ENCODE measurements at regions not wholly inside any gene's neighbourhood (a gene's known extent, or its start where the extent isn't known, plus 50 kb on each side); places are given as distances from the start of the nearest gene placed in this dataset.

- H3K4me1 ChIP-seq (ENCODE audit: insufficient read depth, low read length, poor library complexity, severe bottlenecking): no peaks in the 10 kb centered on the region
- no peak overlapping the region for H3K4me3 ChIP-seq (ENCODE audit: low read depth, low read length, poor library complexity, severe bottlenecking)
- TF ChIP-seq CTCF (conservative IDR thresholded peaks at IDR 0.05; ENCODE audit: low read depth, low read length): no peak
- H3K9me3 ChIP-seq (ENCODE audit: low read depth, low read length, poor library complexity, severe bottlenecking): peaks cover 22% of the 10 kb centered on the region
- DNase-seq (ENCODE audit: low spot score): no peak
- CTCF ChIA-PET: no interaction called here
- BruUV-seq (replicated peaks): no TSS peak
- H3K27me3 ChIP-seq (replicated peaks; ENCODE audit: insufficient read depth, low read depth, low read length, poor library complexity): no peaks in the 10 kb centered on the region
- POLR2A ChIA-PET (ENCODE audit: low non-redundant PET): no interaction called here
- no peaks in the 10 kb centered on the region for H3K36me3 ChIP-seq (ENCODE audit: insufficient read depth, low read length, poor library complexity, severe bottlenecking)
- no peak overlapping the region for H3K27ac ChIP-seq (ENCODE audit: low read depth, low read length, poor library complexity, severe bottlenecking)
- intact Hi-C loops (cut with micrococcal nuclease; ENCODE audit: unreplicated experiment): no loop called here
Measured at GRCh38 chr4:10944321-10944720, 259.8 kb upstream of the CLNK start.

- H3K27me3 ChIP-seq (replicated peaks; ENCODE audit: insufficient read depth, low read depth, low read length, poor library complexity): no peaks in the 10 kb centered on the region
- TF ChIP-seq CTCF (conservative IDR thresholded peaks at IDR 0.05; ENCODE audit: low read depth, low read length): no peak
- no peak for DNase-seq (ENCODE audit: low spot score)
- H3K4me1 ChIP-seq (ENCODE audit: insufficient read depth, low read length, poor library complexity, severe bottlenecking): no peaks in the 10 kb centered on the region
- H3K9me3 ChIP-seq (ENCODE audit: low read depth, low read length, poor library complexity, severe bottlenecking): peaks cover 28% of the 10 kb centered on the region
- no TSS peak for BruUV-seq (replicated peaks)
- CTCF ChIA-PET: no interaction called here
- POLR2A ChIA-PET (ENCODE audit: low non-redundant PET): no interaction called here
- intact Hi-C loops (cut with micrococcal nuclease; ENCODE audit: unreplicated experiment): no loop called here
- no peaks in the 10 kb centered on the region for H3K36me3 ChIP-seq (ENCODE audit: insufficient read depth, low read length, poor library complexity, severe bottlenecking)
- no peak overlapping the region for H3K27ac ChIP-seq (ENCODE audit: low read depth, low read length, poor library complexity, severe bottlenecking)
- no peak overlapping the region for H3K4me3 ChIP-seq (ENCODE audit: low read depth, low read length, poor library complexity, severe bottlenecking)
Measured at GRCh38 chr4:10942156-10942555, 257.6 kb upstream of the CLNK start.

GRCh38 chr4:10929818-10930217 is 245.2 kb upstream of the CLNK start:
- no peaks in the 10 kb centered on the region for H3K27me3 ChIP-seq (replicated peaks; ENCODE audit: insufficient read depth, low read depth, low read length, poor library complexity)
- peaks cover 28% of the 10 kb centered on the region for H3K9me3 ChIP-seq (ENCODE audit: low read depth, low read length, poor library complexity, severe bottlenecking)
- no peak overlapping the region for H3K27ac ChIP-seq (ENCODE audit: low read depth, low read length, poor library complexity, severe bottlenecking)
- BruUV-seq (replicated peaks): no TSS peak
- H3K4me1 ChIP-seq (ENCODE audit: insufficient read depth, low read length, poor library complexity, severe bottlenecking): no peaks in the 10 kb centered on the region
- TF ChIP-seq CTCF (conservative IDR thresholded peaks at IDR 0.05; ENCODE audit: low read depth, low read length) (no peak), EZH2 (IDR thresholded peaks at IDR 0.05; ENCODE audit: borderline replicate concordance, low read depth, low read length, poor library complexity, severe bottlenecking) (no peak)
- no peak for DNase-seq (ENCODE audit: low spot score)
- ChIA-PET POLR2A (ENCODE audit: low non-redundant PET) (no interaction called here), CTCF (no interaction called here)
- H3K4me3 ChIP-seq (ENCODE audit: low read depth, low read length, poor library complexity, severe bottlenecking): no peak overlapping the region
- intact Hi-C loops (cut with micrococcal nuclease; ENCODE audit: unreplicated experiment): no loop called here
- no peaks in the 10 kb centered on the region for H3K36me3 ChIP-seq (ENCODE audit: insufficient read depth, low read length, poor library complexity, severe bottlenecking)

Measured in A673 (cell line).